Panc1 (cell line): ENCODE measurements at regions not wholly inside any gene's neighbourhood (a gene's known extent, or its start where the extent isn't known, plus 50 kb on each side); places are given as distances from the start of the nearest gene placed in this dataset.
"Not testable (repeated sequence)": the region's sequence is repeated elsewhere in the genome, so short reads cannot be mapped to it uniquely, and the experiment has no call there.

Experiments used
- ATAC-seq: fragments of 200-7000 bp; cut with Tn5 transposase; 2 replicates; pipeline ENCODE4 v1.9.1; 2020; ENCODE audit warnings: mild to moderate bottlenecking, moderate library complexity
- BruUV-seq: library from RNA; stranded (reverse); fragments of 400-500 nt; replicated peaks from 2 replicates; lab custom pipeline; 2021; lab: Mats Ljungman, UMichigan
- CTCF ChIA-PET: fragments of 300-600 bp; sonication (Branson Sonifier 250); formaldehyde crosslinking; loops from one replicate; lab custom pipeline; 2022; ENCODE audit warnings: antibody characterized with exemption; lab: Charles Lee
- POLR2A ChIA-PET: fragments of 300-600 bp; sonication (Branson Sonifier 250); formaldehyde crosslinking; loops from one replicate; lab custom pipeline; 2022; ENCODE audit warnings: antibody characterized with exemption; lab: Charles Lee
- DNase-seq: peaks from one replicate; pipeline ENCODE4 v3.0.0-alpha.2; 2010; ENCODE audit warnings: low read depth, low spot score
- H3K27ac ChIP-seq: 2 replicates; pipeline ENCODE4 v1.5.1; 2011; ENCODE audit warnings: mild to moderate bottlenecking, low read length, inconsistent platforms
- H3K27me3 ChIP-seq: fragments of 200-500 bp; sonication (Bioruptor generic); 2 replicates; pipeline ENCODE4 v1.6.0; 2014; ENCODE audit warnings: low read length, inconsistent platforms; ENCODE audit not compliant: control insufficient read depth, insufficient read depth
- H3K36me3 ChIP-seq: fragments of 200-500 bp; sonication (Bioruptor generic); 2 replicates; pipeline ENCODE4 v1.5.1; 2014; ENCODE audit warnings: inconsistent platforms, mild to moderate bottlenecking, low read length, moderate library complexity; ENCODE audit not compliant: control insufficient read depth, insufficient read depth
- H3K4me1 ChIP-seq: 2 replicates; pipeline ENCODE4 v1.5.1; 2011; ENCODE audit warnings: inconsistent platforms, mild to moderate bottlenecking, low read length, moderate library complexity; ENCODE audit not compliant: control insufficient read depth, insufficient read depth
- H3K4me3 ChIP-seq, 2 experiments: 2 replicates each; pipeline ENCODE4 v1.5.1; 2011 to 2012; ENCODE audit warnings: low read depth in 2 of 2, low read length in 2 of 2, mild to moderate bottlenecking in 2 of 2, inconsistent platforms in 1 of 2, moderate library complexity in 1 of 2
- H3K9me3 ChIP-seq: fragments of 200-500 bp; sonication (Bioruptor generic); 2 replicates; pipeline ENCODE4 v1.5.1; 2014; ENCODE audit warnings: low read depth, mild to moderate bottlenecking, inconsistent platforms, low read length, moderate library complexity; ENCODE audit not compliant: control insufficient read depth, insufficient read depth
- CTCF ChIP-seq: fragments of 450-650 bp; IDR thresholded peaks from 2 replicates; pipeline ENCODE4 v1.5.1; 2017; ENCODE audit warnings: mild to moderate bottlenecking
- POLR2AphosphoS5 ChIP-seq: IDR thresholded peaks from 2 replicates; pipeline ENCODE4 v1.6.1; 2012; ENCODE audit warnings: mild to moderate bottlenecking, low read depth, low read length, moderate library complexity
- SIN3A ChIP-seq: IDR thresholded peaks from 2 replicates; pipeline ENCODE4 v1.6.1; 2012; ENCODE audit warnings: low read depth, mild to moderate bottlenecking, low read length, moderate library complexity, borderline replicate concordance; ENCODE audit not compliant: insufficient read depth
- TCF7L2 ChIP-seq: IDR thresholded peaks from 2 replicates; pipeline ENCODE4 v1.6.1; 2011; ENCODE audit warnings: mild to moderate bottlenecking, low read depth, low read length, inconsistent platforms
- in situ Hi-C: cut with HindIII; loops from 2 replicates; pipeline ENCODE4 v1.10.0; 2016; ENCODE audit warnings: low sequenced_read_pairs, low pct_unique_long_range_greater_than_20kb
- intact Hi-C: fragments of 100-400 bp; cut with micrococcal nuclease; formaldehyde crosslinking; loops from one replicate; pipeline ENCODE4 v1.10.0; 2022; ENCODE audit not compliant: unreplicated experiment
- TF ChIP-seq, protein P1 (sequence below), 2 experiments: IDR thresholded peaks; 2 replicates each; pipeline ENCODE4 v1.6.1; 2011 to 2012; ENCODE audit warnings: low read depth in 2 of 2, control low read depth in 1 of 2, low read length in 1 of 2, mild to moderate bottlenecking in 1 of 2, moderate library complexity in 1 of 2; ENCODE audit not compliant: insufficient read depth in 1 of 2

DNA sequence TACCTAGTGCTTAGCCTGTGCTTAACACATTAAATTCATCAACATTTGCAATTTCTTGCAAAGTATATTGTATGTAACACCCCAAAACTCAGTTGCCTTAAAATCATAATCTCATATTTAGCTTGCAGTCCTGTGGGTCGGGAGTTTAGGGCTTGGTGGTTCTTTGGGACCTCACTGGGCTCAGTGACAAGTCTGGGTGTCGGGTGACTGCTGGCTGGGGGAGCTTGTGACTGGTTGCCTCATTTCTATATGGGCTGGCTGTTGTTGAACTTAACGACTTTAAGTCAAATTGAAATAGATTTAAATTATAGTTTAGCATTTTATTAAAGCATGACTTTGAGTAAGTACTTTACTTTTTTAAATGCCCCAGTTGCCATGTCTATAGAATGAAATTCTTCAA, 401.4 kb upstream of the NR3C2 start:
- Histone ChIP-seq H3K4me3 (no peak overlapping the region), H3K4me1 (no peaks in the 10 kb centered on the region), H3K36me3 (no peaks in the 10 kb centered on the region), H3K27me3 (no peaks in the 10 kb centered on the region), H3K27ac (no peak overlapping the region), H3K9me3 (no peaks in the 10 kb centered on the region)
- no peak for DNase-seq
- intact Hi-C loops (no loop called here), in situ Hi-C loops (no loop called here)
- TF ChIP-seq, protein P1, sequence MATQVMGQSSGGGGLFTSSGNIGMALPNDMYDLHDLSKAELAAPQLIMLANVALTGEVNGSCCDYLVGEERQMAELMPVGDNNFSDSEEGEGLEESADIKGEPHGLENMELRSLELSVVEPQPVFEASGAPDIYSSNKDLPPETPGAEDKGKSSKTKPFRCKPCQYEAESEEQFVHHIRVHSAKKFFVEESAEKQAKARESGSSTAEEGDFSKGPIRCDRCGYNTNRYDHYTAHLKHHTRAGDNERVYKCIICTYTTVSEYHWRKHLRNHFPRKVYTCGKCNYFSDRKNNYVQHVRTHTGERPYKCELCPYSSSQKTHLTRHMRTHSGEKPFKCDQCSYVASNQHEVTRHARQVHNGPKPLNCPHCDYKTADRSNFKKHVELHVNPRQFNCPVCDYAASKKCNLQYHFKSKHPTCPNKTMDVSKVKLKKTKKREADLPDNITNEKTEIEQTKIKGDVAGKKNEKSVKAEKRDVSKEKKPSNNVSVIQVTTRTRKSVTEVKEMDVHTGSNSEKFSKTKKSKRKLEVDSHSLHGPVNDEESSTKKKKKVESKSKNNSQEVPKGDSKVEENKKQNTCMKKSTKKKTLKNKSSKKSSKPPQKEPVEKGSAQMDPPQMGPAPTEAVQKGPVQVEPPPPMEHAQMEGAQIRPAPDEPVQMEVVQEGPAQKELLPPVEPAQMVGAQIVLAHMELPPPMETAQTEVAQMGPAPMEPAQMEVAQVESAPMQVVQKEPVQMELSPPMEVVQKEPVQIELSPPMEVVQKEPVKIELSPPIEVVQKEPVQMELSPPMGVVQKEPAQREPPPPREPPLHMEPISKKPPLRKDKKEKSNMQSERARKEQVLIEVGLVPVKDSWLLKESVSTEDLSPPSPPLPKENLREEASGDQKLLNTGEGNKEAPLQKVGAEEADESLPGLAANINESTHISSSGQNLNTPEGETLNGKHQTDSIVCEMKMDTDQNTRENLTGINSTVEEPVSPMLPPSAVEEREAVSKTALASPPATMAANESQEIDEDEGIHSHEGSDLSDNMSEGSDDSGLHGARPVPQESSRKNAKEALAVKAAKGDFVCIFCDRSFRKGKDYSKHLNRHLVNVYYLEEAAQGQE (IDR thresholded peaks at IDR 0.05; ENCODE audit: insufficient read depth in 1 of 2, low read depth in 2 of 2, low read length in 1 of 2), result no peak
- TF ChIP-seq TCF7L2 (no peak), SIN3A (no peak), POLR2AphosphoS5 (no peak), CTCF (no peak)
- no TSS peak for BruUV-seq
- no peak for ATAC-seq
- ChIA-PET CTCF (no interaction called here), POLR2A (no interaction called here)

DNA sequence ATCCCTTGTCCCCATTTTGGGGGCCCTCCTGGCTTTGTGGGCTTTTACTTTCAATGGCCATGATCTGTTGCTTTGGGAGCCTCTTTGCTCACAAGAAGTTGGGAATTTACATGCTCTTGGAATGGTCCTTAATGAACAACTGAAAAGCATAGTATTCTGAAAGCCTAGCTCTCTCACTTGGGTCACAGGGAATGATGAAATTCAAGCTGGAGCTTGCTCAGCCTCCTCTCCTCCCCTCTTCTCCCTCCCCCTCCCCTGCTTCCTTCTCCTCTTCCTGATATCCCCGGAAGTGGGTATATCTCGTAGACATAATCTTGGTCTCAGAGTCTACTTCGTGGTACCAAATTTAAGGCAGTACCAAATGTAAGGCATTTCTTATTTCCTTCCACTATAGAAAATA, 400.6 kb upstream of the NR3C2 start:
- no peaks in the 10 kb centered on the region for H3K27me3 ChIP-seq
- BruUV-seq, result no TSS peak
- H3K27ac ChIP-seq, result no peak overlapping the region
- no peak for TF ChIP-seq TCF7L2
- DNase-seq (no peak), ATAC-seq (no peak)
- no peaks in the 10 kb centered on the region for H3K4me1 ChIP-seq
- ChIA-PET CTCF (no interaction called here), POLR2A (no interaction called here)
- H3K4me3 ChIP-seq, result no peak overlapping the region
- H3K9me3 ChIP-seq, result no peaks in the 10 kb centered on the region
- in situ Hi-C loops, result no loop called here
- intact Hi-C loops, result no loop called here
- no peaks in the 10 kb centered on the region for H3K36me3 ChIP-seq

GRCh38 chr4:148837571-148837970, 395.4 kb upstream of the NR3C2 start:
- H3K4me1 ChIP-seq, ATAC-seq, POLR2A ChIA-PET, H3K36me3 ChIP-seq, BruUV-seq, H3K4me3 ChIP-seq, H3K9me3 ChIP-seq, H3K27ac ChIP-seq, DNase-seq, in situ Hi-C loops, H3K27me3 ChIP-seq, CTCF ChIA-PET, intact Hi-C loops: not testable (repeated sequence)
